Daoy (cell line): ENCODE measurements at regions not wholly inside any gene's neighbourhood (a gene's known extent, or its start where the extent isn't known, plus 50 kb on each side); places are given as distances from the start of the nearest gene placed in this dataset.

Experiments used
- DNase-seq: peaks from one replicate; pipeline ENCODE4 v3.0.0-alpha.2; 2015; ENCODE audit warnings: low read depth

- no peak for DNase-seq
Observed at GRCh38 chr11:92865352-92865751, 104.1 kb upstream of the MTNR1B start.

DNA sequence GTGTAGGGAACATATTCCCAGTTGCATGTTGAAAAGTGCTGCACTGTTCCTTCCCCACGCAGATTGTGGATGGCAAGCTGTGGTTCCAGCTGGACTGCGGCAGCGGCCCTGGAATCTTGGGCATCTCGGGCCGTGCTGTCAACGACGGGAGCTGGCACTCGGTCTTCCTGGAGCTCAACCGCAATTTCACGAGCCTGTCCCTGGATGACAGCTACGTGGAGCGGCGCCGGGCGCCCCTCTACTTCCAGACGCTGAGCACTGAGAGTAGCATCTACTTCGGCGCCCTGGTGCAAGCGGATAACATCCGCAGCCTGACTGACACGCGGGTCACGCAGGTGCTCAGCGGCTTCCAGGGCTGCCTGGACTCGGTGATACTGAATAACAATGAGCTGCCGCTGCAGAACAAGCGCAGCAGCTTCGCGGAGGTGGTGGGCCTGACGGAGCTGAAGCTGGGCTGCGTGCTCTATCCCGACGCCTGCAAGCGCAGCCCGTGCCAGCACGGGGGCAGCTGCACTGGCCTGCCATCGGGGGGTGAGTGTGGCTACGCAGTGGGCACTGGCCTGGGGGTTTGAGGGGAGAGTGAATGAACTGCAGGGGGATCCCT is 102.7 kb upstream of the MTNR1B start:
- DNase-seq, result no peak

DNA sequence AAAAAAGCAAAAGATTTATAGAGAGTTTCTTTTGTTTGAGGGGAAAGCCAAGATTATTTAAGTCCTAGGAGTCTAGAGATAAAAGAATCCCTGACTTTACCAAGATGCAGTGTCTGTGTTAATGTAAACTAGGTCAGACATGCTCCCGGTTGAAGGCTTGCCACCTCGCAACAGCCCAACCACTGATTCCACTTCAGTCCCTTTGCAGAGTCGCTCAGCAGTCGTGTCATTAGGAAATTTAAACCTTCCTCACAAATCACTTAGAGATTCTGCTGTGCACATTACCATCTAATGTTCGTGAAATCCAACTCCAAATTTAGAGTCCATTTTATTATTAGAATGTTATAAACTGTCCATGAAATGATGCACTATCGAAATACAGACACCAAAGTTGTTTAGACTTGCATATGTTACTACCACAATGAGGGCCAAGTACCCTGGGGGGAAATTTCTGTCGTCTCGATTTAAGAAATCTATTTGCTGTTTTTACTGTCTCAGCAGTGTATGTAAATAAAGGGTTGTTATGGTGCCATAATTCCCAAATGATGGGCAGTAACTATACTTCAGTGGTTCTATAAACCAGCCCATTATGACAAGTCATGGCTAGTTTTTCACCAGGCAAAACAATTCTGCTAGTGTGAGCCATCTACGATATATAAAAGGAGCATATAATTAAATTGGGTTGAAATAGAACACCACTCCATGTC is 101.4 kb upstream of the MTNR1B start:
- DNase-seq, result no peak

GRCh38 chr11:92869716-92870115 is 99.7 kb upstream of the MTNR1B start:
- DNase-seq, result no peak

DNA sequence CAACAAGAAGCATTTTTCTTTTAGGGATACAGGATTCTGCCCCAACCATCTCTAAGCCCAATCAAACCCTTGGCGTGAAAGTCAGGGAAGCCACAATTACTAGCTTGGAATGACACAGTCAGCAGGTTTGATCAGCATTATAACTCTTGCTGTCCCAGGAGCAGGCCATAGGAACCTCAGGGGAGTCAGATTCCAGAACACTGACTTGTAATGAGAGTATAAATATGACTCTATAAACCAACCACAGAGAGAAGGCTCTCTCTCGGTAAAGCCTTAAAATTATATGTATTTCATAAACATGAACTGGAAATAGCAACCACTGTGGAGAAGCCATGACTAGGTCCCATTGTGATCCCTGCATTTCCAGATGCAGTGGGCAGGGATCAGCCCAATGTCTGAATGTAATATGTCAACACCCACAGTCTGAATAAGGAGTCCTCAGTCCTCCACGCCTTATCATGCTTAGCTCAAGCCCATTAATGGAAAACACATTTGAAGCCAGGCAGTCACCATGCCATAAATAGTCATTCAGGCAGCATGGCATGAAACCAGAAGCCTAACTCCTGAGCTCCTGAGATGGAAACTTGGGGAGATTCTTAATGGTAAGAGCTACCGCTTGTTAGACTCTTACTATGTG is 99.1 kb upstream of the MTNR1B start:
- no peak for DNase-seq

DNA sequence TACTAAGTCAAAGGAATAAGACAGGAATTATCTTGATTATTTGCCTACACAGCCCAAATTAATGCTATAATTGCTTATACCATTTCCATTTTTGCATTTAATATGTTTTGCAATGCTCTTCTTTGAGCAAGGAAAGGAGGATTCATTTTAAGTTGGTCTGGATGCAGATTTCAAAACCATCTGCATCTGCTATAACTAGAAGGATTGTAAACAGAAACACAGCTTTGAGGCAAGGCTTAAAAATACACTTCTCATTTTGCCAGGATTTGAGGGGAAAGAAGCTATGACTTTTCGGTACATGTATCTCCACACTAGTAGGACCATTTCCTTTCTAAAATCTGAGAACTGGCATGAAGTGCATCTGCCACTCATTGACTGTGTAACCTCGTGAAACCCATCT is 95.9 kb upstream of the MTNR1B start:
- DNase-seq, result no peak

DNA sequence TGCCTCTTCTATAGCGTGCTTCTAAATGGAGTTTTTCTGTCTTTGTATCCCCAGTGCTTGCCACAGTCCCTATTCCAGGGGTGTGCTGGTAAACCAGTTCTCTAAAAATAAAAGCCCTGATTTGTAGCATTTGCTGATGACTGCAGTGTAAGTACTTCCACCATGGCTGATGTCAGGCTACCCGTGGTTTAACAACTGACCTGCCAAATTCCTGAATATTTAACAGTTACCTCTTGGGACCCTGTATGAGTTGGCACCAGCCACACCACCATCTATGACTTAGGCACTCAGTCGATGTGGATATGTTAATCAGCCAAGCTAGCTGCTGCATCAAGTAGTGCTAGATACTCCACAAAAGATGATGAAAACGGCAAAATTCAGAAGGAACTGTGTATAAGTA is 94.0 kb upstream of the MTNR1B start:
- no peak for DNase-seq

DNA sequence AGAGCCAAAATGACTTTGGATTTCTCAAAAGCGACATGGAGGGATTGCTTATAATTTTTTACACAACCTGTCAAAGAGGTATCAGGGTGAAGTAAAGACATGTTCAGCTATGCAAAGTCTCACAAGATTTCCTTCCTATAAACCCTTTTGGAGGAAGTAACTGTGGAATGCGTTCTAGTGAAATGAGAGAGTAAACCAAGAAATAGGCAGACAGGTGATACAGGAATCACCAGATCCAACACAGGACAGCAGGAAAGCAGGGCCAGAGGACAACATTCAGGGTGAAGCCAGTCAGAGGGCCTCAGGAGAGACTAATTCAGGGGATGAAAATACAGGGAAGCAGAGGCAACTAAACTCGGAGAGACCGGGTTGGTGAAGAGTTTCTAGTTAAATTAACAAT is 90.4 kb upstream of the MTNR1B start:
- DNase-seq, result no peak

DNA sequence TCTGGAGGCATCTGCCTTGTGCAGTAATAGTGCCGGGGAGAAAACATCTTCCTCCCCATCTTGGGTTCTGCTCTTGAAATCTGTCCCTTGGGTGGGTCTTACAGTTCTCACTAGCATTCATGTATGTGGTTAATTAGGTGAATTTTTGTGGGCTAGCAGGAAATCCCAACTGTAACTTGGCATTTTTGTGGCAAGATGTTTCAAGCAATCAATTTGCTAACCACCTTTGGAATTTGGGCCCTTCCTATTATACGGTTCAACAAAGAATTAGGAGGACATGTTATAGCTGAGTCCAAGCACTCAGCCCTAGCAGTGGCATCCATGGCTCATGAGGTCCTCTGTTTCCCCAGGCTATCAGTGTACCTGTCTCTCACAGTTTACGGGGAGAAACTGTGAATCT is 89.1 kb upstream of the MTNR1B start:
- peak; percentile 65 for DNase-seq

- no peak for DNase-seq
Observed at GRCh38 chr11:92881940-92882450, 87.5 kb upstream of the MTNR1B start.

GRCh38 chr11:92882828-92883611 is 86.4 kb upstream of the MTNR1B start:
- no peak for DNase-seq

GRCh38 chr11:92885600-92885999 is 83.9 kb upstream of the MTNR1B start:
- no peak for DNase-seq

DNA sequence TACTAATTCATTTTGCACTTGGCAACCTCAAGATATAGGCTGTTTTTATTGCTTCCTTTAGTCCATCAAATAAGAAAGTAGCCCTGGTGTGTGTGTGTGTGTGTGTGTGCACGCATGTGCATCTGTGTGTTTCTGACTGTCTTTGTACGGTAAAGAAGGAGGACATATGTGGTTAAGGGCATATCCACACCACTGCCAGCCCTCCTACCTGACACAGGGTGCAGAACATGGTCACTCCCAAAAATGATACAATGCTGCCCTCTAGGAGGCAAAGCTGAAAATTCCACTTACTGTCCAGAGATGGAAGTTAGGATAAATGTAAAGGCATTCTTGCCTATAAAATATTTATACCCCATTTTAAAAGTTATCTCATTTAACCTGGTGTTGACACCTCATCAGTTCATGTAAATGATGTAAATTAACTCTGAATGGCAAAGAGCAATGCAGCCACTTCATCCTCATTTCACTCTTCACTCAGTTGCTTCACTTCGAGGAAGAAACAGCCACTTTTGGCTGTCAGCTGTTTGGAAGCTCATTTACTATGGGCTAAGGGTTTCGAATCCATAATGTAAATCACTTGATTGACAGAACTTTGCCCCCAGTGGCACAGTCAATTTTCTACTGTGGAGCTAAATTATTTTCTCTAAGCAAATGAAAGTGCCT is 83.1 kb upstream of the MTNR1B start:
- DNase-seq, result peak; percentile 59

- DNase-seq, result no peak
Observed at GRCh38 chr11:92888696-92889095, 80.8 kb upstream of the MTNR1B start.

DNA sequence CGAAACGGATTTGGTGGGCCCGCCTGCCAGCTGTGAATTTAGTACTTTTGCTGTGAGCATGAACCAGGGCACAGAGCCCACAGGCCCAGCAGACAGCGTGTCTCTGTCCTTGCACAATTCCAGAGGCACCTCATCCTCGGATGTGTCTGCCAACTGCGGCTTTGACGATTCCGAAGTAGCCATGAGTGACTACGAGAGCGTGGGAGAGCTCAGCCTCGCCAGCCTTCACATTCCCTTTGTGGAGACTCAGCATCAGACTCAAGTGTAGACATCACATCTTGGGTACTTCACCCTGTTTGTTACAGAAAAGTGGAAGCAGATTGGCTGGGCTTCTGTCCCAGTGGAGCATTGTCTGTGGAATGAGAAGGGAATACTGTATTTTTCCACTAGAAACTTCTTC is 78.6 kb upstream of the MTNR1B start:
- no peak for DNase-seq

GRCh38 chr11:92892802-92893684 is 76.4 kb upstream of the MTNR1B start:
- no peak for DNase-seq

- DNase-seq, result no peak
Observed at GRCh38 chr11:92894197-92894596, 75.3 kb upstream of the MTNR1B start.

DNA sequence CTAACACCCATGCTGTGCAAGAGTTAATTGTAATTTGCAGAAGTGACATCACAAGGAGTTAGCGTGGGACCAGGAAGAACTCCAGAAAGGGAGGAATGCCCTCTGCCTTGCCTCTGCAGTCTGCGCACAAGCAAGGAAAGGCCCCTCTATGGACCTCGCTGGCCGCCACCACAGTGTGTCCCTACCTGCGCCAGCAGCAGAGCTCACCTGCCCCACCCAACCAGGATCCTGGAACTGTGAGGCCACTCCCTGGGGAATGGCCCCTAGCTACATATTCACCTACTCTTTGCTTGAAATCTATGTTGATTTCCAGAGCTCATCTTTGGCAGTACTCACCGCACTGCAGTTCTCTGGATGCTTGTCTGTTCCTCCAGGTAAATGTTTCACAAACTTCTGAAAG is 72.0 kb upstream of the MTNR1B start:
- DNase-seq, result no peak

DNA sequence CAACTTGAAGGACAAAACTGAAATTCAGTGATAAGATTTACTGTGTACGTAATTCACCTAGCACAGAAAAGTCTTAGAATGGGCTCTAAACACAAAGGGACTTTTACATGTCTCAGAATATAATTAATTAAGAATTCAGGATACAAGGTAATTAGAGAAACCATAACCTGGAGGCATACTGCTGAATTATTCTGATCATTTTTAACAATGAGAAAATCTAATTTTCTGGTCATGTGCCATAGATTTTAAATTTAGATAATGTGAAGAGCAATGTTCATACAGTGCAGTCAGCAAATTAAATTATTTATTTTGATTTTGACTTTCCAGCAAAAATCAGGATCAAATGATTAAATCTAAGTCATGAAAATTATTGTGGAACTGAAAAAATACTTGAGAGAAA is 67.0 kb upstream of the MTNR1B start:
- no peak for DNase-seq

GRCh38 chr11:92907671-92908070 is 61.8 kb upstream of the MTNR1B start:
- no peak for DNase-seq

GRCh38 chr11:92909214-92909613 is 60.2 kb upstream of the MTNR1B start:
- DNase-seq, result no peak
